ENCODE measurements at regions not wholly inside any gene's neighbourhood (a gene's known extent, or its start where the extent isn't known, plus 50 kb on each side); places are given as distances from the start of the nearest gene placed in this dataset.

GRCh38 chr12:31853520-31853919, 105.7 kb upstream of the RESF1 start:
- TF ChIP-seq POLR2A (IDR thresholded peaks at IDR 0.05; ENCODE audit: low read depth, low read length) = no peak
- no peak for DNase-seq (ENCODE audit: insufficient read length, low spot score)
- FAIRE-seq = no peak

- FAIRE-seq (no peak), DNase-seq (ENCODE audit: insufficient read length, low spot score) (no peak)
- TF ChIP-seq POLR2A (IDR thresholded peaks at IDR 0.05; ENCODE audit: low read depth, low read length) = no peak
Measured at GRCh38 chr12:31850268-31850667, 108.9 kb upstream of the RESF1 start.

GRCh38 chr12:31849090-31849687, 110.0 kb upstream of the RESF1 start:
- DNase-seq (ENCODE audit: insufficient read length, low spot score) (no peak), FAIRE-seq (no peak)
- no peak for TF ChIP-seq POLR2A (IDR thresholded peaks at IDR 0.05; ENCODE audit: low read depth, low read length)

GRCh38 chr12:31846405-31846804, 112.8 kb upstream of the RESF1 start:
- DNase-seq (ENCODE audit: insufficient read length, low spot score) (no peak), FAIRE-seq (no peak)
- no peak for TF ChIP-seq POLR2A (IDR thresholded peaks at IDR 0.05; ENCODE audit: low read depth, low read length)

- DNase-seq (ENCODE audit: insufficient read length, low spot score) = no peak
- TF ChIP-seq POLR2A (IDR thresholded peaks at IDR 0.05; ENCODE audit: low read depth, low read length) = no peak
- no peak for FAIRE-seq
Measured at GRCh38 chr12:31845613-31846322, 113.4 kb upstream of the RESF1 start.

- DNase-seq (ENCODE audit: insufficient read length, low spot score) = no peak
- FAIRE-seq = no peak
- no peak for TF ChIP-seq POLR2A (IDR thresholded peaks at IDR 0.05; ENCODE audit: low read depth, low read length)
Measured at GRCh38 chr12:31843398-31844095, 114.7 kb upstream of the AMN1 start.

GRCh38 chr12:31837913-31838312, 109.1 kb upstream of the AMN1 start:
- no peak for DNase-seq (ENCODE audit: insufficient read length, low spot score)
- no peak for FAIRE-seq
- TF ChIP-seq POLR2A (IDR thresholded peaks at IDR 0.05; ENCODE audit: low read depth, low read length) = no peak

- no peak for TF ChIP-seq POLR2A (IDR thresholded peaks at IDR 0.05; ENCODE audit: low read depth, low read length)
- FAIRE-seq (no peak), DNase-seq (ENCODE audit: insufficient read length, low spot score) (no peak)
Measured at GRCh38 chr12:31835276-31835882, 106.6 kb upstream of the AMN1 start.

GRCh38 chr12:31834150-31834549, 105.3 kb upstream of the AMN1 start:
- DNase-seq (ENCODE audit: insufficient read length, low spot score) = no peak
- no peak for FAIRE-seq
- TF ChIP-seq POLR2A (IDR thresholded peaks at IDR 0.05; ENCODE audit: low read depth, low read length) = no peak

GRCh38 chr12:31832740-31833729, 104.2 kb upstream of the AMN1 start:
- DNase-seq (ENCODE audit: insufficient read length, low spot score) (no peak), FAIRE-seq (no peak)
- no peak for TF ChIP-seq POLR2A (IDR thresholded peaks at IDR 0.05; ENCODE audit: low read depth, low read length)

GRCh38 chr12:31828071-31828470, 99.2 kb upstream of the AMN1 start:
- DNase-seq (ENCODE audit: insufficient read length, low spot score) (no peak), FAIRE-seq (no peak)
- TF ChIP-seq POLR2A (IDR thresholded peaks at IDR 0.05; ENCODE audit: low read depth, low read length) = no peak

GRCh38 chr12:31822761-31823160, 93.9 kb upstream of the AMN1 start:
- DNase-seq (ENCODE audit: insufficient read length, low spot score) (no peak), FAIRE-seq (no peak)
- TF ChIP-seq POLR2A (IDR thresholded peaks at IDR 0.05; ENCODE audit: low read depth, low read length) = no peak

GRCh38 chr12:31821484-31821883, 92.7 kb upstream of the AMN1 start:
- no peak for DNase-seq (ENCODE audit: insufficient read length, low spot score)
- no peak for TF ChIP-seq POLR2A (IDR thresholded peaks at IDR 0.05; ENCODE audit: low read depth, low read length)
- FAIRE-seq = no peak
